ENCODE measurements at regions not wholly inside any gene's neighbourhood (a gene's known extent, or its start where the extent isn't known, plus 50 kb on each side); places are given as distances from the start of the nearest gene placed in this dataset.
"Not testable (repeated sequence)": the region's sequence is repeated elsewhere in the genome, so short reads cannot be mapped to it uniquely, and the experiment has no call there.

DNA sequence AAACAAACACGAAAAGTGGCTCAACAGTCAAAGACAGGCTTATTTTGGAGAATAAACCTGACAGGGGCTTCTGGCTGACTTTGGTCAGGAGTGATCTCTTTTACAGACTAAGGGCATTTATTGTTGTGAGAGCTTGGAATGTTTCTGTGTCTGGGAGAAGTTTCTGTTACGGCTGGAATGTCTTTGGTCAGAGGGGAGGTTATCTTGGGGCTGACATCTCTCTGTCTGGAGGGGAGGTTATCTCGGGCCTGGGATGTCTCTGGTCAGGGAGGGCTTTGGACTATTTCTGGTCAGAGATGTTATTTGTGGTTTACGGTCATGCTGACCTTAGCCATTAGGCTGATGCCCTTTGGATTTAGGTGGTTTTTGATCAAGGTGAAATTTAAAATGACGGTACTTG lies 345.5 kb upstream of the FSIP2 start:
- DNase-seq, result no peak

DNA sequence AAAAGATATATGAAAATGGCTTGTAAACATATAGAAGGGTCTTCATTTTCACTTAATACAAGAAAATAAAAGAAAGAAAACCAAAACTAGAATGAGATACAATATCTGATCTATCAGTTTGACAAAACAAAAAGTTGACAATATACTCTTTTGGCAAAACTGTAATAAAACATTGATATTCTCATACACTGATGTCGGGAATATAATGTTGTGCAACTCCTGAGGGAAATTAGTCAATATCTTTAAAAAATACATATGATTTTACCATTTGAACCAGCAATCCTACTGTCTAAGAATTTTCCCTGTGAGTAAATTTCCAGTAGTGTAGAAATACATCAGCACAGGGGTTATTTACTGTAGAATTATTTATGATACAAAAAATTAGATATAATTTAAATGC lies 336.1 kb upstream of the FSIP2 start:
- no peak for DNase-seq

DNA sequence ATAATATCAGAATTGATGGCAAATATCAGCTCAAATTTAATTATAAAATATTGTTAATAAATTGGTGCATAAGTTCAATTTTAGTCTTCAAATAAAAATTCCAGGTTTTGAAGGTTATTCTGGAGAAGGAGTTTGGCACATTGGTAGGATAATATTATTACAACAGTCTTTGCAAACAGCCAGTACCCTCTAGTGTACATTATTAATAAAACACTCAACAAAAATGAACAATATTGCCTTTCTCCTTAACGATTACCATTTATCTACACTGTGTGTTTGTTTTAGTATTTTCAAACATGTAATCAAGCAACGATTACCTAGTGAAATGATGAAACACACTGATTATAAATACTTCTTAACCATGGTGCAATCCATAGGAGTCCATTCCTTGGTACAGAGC lies 334.0 kb upstream of the FSIP2 start:
- no peak for DNase-seq

- DNase-seq, result no peak
Measured at GRCh38 chr2:185417111-185417510, 321.5 kb upstream of the FSIP2 start.

GRCh38 chr2:185417688-185418087 lies 320.9 kb upstream of the FSIP2 start:
- no peak for DNase-seq

- not testable (repeated sequence) for DNase-seq
Measured at GRCh38 chr2:185424958-185425629, 313.5 kb upstream of the FSIP2 start.

GRCh38 chr2:185428000-185428399 lies 310.6 kb upstream of the FSIP2 start:
- no peak for DNase-seq

GRCh38 chr2:185433824-185434223 lies 304.8 kb upstream of the FSIP2 start:
- no peak for DNase-seq

DNA sequence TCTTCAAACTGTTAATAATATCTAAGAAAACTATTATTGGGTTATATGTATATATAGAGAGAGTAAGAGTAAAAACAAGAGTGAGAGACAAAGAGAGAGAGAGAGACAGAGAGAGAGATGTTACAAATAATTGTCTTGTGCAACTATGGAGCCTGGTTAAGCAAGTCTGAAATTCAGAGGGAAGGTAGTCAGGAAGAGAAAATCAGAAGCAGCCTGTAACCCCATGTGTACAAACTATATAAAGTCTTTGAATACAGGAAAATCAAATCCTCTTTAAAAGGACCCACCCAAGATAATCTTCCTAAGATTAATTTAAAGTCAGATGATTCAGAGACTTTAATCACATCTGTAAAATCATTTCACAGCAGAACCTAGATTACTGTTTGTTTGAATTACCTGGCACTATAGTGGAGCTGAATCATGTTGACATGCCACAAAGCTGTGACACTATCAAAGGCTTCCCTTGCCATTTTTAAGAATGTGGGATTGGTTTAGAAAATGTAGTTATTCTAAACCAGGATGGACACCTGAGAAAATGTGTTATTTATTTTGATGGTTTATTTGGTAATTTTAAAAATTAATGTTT lies 301.7 kb upstream of the FSIP2 start:
- DNase-seq, result no peak

- no peak for DNase-seq
Measured at GRCh38 chr2:185441486-185442005, 297.1 kb upstream of the FSIP2 start.

- no peak for DNase-seq
Measured at GRCh38 chr2:185456517-185456916, 282.1 kb upstream of the FSIP2 start.

GRCh38 chr2:185463481-185463880 lies 275.1 kb upstream of the FSIP2 start:
- DNase-seq, result no peak

DNA sequence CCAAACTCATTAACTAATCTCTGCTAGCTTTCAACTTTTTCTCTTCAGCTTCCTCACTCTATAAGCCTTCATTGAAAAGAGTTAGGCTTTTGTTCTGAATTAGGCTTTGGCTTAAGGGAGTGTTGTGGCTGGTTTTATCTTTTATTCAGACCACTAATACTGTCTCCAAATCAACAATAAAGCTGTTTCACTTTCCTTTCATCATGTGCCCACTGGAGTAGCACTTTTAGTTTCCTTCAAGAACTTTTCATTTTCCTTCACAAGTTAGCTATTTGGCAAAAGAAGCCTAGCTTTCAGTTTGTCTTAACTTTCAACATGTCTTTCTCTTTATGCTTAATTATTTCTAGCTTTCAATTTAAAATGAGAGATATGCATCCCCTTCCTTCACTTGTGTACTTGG lies 271.7 kb upstream of the FSIP2 start:
- no peak for DNase-seq

GRCh38 chr2:185471441-185471840 lies 267.2 kb upstream of the FSIP2 start:
- no peak for DNase-seq

DNA sequence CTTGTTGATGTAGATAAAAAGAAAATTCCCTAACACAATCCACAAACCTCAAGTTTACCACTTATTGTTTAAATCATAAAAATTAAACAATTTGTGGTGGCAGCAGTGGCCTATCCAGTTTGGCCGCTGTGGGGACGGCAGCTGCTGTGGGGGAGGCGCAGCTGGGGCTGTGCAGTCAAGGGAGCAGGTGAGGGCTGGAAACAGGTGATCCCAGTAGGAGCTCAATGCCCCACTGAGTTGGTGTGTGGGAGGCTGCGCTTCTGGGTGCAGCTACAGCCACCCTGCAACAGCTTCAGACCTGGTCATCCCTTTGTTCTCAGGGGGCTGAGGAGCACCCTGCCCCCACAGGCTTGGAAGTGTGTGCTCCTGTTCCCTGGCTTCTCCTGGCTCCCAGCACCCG lies 266.0 kb upstream of the FSIP2 start:
- no peak for DNase-seq

DNA sequence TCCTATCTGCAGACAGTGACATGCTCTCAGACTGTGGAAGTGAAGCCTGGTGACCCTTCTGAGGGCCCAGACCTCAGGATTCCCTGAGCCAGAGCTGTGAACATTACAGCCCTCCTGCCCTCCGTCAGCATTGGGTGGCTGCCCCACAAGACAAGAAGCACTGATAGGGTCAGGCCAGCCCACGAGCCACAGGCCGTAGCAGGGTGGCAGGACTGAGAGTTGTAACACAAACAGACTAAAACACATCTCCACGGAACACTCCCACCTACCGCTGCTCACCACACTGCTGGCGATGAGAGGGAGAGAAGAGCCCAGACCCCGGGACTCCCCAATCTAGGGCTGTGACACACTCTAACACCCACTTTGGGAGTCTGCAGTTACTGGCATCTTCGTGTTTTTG lies 264.8 kb upstream of the FSIP2 start:
- no peak for DNase-seq

GRCh38 chr2:185475914-185476313 lies 262.7 kb upstream of the FSIP2 start:
- no peak for DNase-seq

- DNase-seq, result no peak
Measured at GRCh38 chr2:185477452-185477851, 261.2 kb upstream of the FSIP2 start.

- no peak for DNase-seq
Measured at GRCh38 chr2:185484602-185485001, 254.0 kb upstream of the FSIP2 start.

DNA sequence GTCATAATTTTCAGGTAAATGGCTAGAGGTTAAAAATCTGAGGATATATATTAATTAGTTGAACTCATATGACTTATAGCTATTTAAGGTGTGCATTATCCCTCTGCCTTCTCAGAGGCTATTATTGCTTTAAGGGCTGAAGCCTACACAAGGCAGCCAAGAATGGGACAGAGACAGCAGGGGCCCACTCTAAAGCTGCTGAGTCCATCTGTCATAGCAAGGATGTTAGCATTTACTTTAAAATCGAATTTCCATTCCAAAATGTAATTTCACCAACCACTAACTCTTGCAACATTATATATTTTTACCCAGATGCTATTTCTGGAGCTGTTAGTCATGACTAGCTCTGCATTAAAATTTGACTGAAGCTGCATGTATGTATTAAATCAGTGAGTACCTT lies 236.3 kb upstream of the FSIP2 start:
- no peak for DNase-seq

DNA sequence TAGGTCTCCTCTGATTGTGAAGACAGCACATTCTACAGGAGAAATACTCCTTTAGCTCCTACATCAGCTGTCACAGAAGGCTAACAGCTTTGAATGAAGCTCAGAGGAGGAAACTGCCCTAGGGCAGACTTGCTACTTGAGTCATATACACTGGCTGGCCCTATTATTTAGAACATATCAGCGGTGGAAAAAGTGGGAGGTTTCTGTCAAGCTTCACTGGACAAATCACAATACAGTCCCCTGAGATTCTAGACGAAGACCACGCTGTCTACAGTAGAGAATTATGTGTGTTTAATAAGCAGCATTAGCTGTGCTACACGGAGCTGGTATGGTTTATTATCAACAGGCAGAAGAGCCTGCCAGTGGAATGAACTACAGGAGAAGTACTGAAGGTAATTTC lies 230.9 kb upstream of the FSIP2 start:
- no peak for DNase-seq

- DNase-seq, result no peak
Measured at GRCh38 chr2:185510060-185510459, 228.5 kb upstream of the FSIP2 start.

DNA sequence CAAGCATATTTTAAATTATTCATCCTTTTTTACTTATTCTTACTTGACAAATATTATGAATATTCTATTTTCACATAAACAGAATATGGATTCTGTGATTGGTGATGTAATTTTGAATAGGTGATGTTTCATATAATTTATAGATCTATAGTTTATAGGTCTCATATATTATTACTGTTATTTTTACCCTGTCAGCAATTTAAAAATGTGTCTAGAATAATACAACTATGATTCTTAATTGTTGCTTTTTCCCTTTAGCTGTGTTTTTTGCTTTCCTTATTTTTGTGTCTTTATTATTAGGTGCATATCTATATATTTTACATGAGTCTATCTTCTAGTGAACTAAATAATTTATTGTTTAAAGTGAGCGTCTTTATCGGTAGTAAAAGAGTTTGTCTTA lies 226.7 kb upstream of the FSIP2 start:
- no peak for DNase-seq

DNA sequence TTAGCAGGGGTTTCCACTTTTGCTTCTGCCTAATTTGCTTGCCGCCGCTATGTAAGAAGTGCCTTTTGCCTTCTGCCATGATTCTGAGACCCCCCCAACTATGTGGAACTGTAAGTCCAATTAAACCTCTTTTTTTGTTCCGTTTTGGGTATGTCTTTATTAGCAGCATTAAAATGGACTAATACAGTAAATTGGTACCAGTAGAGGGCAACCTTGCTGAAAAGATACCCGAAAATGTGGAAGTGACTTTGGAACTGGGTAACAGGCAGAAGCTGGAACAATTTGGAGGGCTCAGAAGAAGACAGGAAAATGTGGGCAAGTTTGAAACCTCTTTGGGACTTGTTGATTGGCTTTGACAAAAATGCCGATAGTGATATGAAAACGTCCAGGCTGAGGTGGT lies 216.1 kb upstream of the FSIP2 start:
- DNase-seq, result no peak

- not testable (repeated sequence) for DNase-seq
Measured at GRCh38 chr2:185524242-185524641, 214.4 kb upstream of the FSIP2 start.

All from CD4-positive, alpha-beta T cell treated with Interleukin-15 for 1 hour (primary cell).